Heart left ventricle (tissue), 13 donors: ENCODE measurements at regions not wholly inside any gene's neighbourhood (a gene's known extent, or its start where the extent isn't known, plus 50 kb on each side); places are given as distances from the start of the nearest gene placed in this dataset.

Source experiments
- CTCF ChIP-seq, 12 donors: fragments of 200-600 bp; sonication (generic) in 4 of 12; IDR thresholded peaks; one replicate each; pipeline versions ENCODE4 v1.5.0 to v1.8.0; 2018 to 2022; ENCODE audit warnings: antibody characterized with exemption in 12 of 12, mild to moderate bottlenecking in 5 of 12
- POLR2A ChIP-seq, 2 donors: fragments of 450-650 bp; IDR thresholded peaks; one replicate each; pipeline ENCODE4 v1.6.1; 2017; ENCODE audit warnings: antibody characterized with exemption in 2 of 2, mild to moderate bottlenecking in 2 of 2, moderate library complexity in 2 of 2
- donor health status: ischemic (EF 13 %, LVEDD 7.1; RV severe dilation, severe dysfunction).
- donor health status: DM: no; HTN: yes; CAD: no.
- donor health status: DM: no; HTN: no; CAD: no.
- donor health status: ischemic (EF 25% LVEDD 6.9; RV normal size, moderate dysfunction).
- donor health status: ischemic (EF 25% LVEDD 5.7; RV mildly dilated, moderate dysfunction).
- donor health status: ischemic (EF 35%, LVEDD 5.7; RV mildly dilated, moderate dysfunction).
- donor health status: nonischemic (EF 11% LVEDD 7.7; RV severe dilation, severe dysfunction).
- donor health status: DM: yes; HTN: yes; CAD: no.
- donor health status: PGD.
- donor health status: ischemic (EF 29% LVEDD 5.4; RV normal size, mild dysfunction).
- donor health status: nonischemic (EF 23%, LVEDD 6.1; RV moderate dilation, normal function).

GRCh38 chr14:101292448-101292847, 268.8 kb upstream of the DIO3 start:
- no peak for TF ChIP-seq POLR2A (IDR thresholded peaks at IDR 0.05)
- no peak for TF ChIP-seq CTCF (IDR thresholded peaks at IDR 0.05)
